Effector memory CD4-positive, alpha-beta T cell (primary cell): ENCODE measurements at regions not wholly inside any gene's neighbourhood (a gene's known extent, or its start where the extent isn't known, plus 50 kb on each side); places are given as distances from the start of the nearest gene placed in this dataset.

Source experiments
- DNase-seq, 3 donors: peaks; one replicate each; pipeline ENCODE4 v3.0.0-alpha.2; 2020
- H3K27ac ChIP-seq: 2 replicates; pipeline ENCODE4 v1.7.0; 2013; ENCODE audit warnings: mild to moderate bottlenecking, low read length, moderate library complexity; ENCODE audit not compliant: insufficient read depth, poor library complexity, severe bottlenecking
- H3K27me3 ChIP-seq: replicated peaks from 2 replicates; pipeline ENCODE4 v1.7.0; 2013; ENCODE audit warnings: mild to moderate bottlenecking, low read length; ENCODE audit not compliant: insufficient read depth, control insufficient read depth, poor library complexity, severe bottlenecking
- H3K36me3 ChIP-seq: 2 replicates; pipeline ENCODE4 v1.7.0; 2013; ENCODE audit warnings: mild to moderate bottlenecking, low read length, moderate library complexity; ENCODE audit not compliant: control insufficient read depth, insufficient read depth
- H3K4me1 ChIP-seq: 2 replicates; pipeline ENCODE4 v1.7.0; 2013; ENCODE audit warnings: low read length, mild to moderate bottlenecking; ENCODE audit not compliant: control insufficient read depth, insufficient read depth, poor library complexity, severe bottlenecking
- H3K4me3 ChIP-seq: 2 replicates; pipeline ENCODE4 v1.7.0; 2013; ENCODE audit warnings: low read length, low read depth, mild to moderate bottlenecking; ENCODE audit not compliant: insufficient read depth, poor library complexity, severe bottlenecking
- H3K9me3 ChIP-seq: 2 replicates; pipeline ENCODE4 v1.7.0; 2013; ENCODE audit warnings: mild to moderate bottlenecking, low read length, moderate library complexity; ENCODE audit not compliant: control insufficient read depth

DNA sequence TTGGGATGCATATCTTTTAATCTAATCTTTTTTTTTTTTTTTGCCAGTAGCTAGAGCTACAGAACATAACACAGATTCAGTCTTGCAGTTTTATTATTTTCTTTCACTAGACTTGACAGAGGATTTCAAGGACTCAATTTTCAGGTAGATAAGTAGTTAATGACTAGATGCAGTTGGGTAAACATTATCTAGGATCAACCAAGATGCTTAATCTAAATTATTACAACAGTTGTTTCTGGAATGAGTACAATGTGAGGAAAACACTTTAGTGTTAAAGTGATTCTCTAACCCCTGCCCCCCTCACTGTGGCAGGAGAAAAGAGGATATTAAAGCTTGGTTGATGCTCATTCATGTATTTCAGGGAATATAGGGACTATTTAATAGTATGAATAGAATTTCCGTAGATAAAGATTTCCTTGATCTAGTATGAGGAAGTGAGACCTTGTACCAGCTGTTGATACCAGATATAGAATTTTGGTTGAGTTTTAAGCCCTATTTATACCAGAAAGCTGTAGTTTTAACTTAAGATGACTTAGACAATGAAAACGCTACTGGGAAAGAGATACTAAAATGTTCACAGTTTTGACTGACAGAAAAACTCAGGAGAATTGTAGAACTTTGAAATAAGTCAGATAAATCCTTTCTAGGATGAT lies 389.0 kb upstream of the C2CD4B start:
- Histone ChIP-seq H3K27me3 (no peaks in the 10 kb centered on the region), H3K4me3 (no peak overlapping the region), H3K36me3 (no peaks in the 10 kb centered on the region), H3K27ac (no peak overlapping the region), H3K4me1 (no peaks in the 10 kb centered on the region), H3K9me3 (no peaks in the 10 kb centered on the region)
- DNase-seq, result no peak

DNA sequence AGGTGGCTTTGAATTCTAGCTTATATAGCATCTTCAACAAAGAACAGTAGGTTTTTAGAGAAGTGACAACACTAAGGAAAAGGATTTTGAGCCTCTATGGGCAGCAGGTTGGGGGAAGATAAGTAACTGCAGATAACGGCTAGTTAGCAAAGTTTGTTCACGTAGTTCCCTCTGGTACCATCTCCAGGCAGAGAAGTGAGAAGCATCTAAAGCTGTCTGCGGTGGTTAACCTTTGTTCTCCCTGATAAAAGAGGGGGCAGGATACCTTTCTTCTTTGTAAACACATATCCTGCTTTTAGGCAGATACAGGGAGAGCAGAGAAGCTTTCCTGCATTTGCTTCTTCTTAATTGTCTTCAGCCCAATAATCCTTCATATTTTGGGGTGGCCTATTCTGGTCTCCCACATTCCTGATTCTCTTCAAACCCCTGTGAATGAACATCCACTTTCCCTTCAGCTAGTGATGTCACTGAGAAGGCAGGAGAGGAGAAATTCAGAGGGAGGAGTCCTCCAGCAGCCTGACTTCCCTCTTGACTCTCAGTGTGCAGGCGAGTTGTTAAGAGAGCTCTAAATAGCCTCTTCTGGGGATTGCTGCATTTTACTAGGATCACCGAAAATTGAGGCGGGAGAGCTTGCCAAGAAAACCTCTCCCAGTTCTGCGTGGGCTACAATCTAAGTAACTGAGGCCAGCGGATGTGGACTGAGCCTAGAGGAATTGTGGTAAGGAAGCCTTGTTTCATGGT lies 393.7 kb upstream of the C2CD4B start:
- H3K36me3 ChIP-seq, result no peaks in the 10 kb centered on the region
- H3K4me3 ChIP-seq, result no peak overlapping the region
- no peak overlapping the region for H3K27ac ChIP-seq
- H3K9me3 ChIP-seq, result no peaks in the 10 kb centered on the region
- H3K27me3 ChIP-seq, result no peaks in the 10 kb centered on the region
- H3K4me1 ChIP-seq, result no peaks in the 10 kb centered on the region
- DNase-seq, result no peak

DNA sequence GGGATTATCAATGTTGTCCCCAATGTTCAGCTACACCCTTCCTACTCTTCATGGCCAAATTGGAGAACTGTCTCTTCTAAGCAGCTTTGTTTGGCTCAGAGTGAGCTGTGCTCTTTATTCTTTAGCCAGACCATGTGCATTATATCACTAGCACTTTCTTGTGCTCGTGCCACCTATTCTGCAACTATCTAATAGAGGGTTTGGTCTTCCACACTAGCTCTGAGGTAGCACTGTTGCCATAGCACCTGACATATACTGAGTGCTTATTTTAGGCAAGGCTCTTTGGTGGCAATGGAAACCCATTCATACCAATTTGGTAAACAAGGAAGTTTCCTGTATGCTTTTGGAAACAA lies 394.3 kb upstream of the C2CD4B start:
- Histone ChIP-seq H3K4me3 (no peak overlapping the region), H3K4me1 (no peaks in the 10 kb centered on the region), H3K36me3 (no peaks in the 10 kb centered on the region), H3K27ac (no peak overlapping the region), H3K27me3 (no peaks in the 10 kb centered on the region), H3K9me3 (no peaks in the 10 kb centered on the region)
- DNase-seq, result no peak

DNA sequence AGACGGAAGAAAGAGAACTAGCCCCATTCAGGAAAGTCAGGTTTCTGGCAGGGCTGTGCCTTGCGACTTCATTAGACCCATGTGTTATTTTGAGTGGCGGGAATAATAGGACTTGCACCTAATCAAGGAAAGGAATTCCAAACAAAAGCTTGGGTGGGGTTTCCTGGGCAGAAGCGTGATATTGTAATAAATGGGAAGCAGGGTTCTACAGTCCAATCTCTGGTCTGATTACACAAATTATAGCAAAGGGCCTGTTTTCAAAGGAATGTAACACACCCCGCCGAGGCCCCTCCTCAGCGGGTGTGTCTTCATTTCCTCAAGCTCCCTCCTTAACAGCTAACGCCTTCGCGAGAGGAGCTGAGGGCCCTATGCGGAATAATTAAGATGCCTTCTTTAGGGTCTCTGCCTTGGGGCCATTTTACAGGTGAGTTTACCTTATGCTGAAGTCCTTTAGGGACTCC lies 396.0 kb upstream of the C2CD4B start:
- no peaks in the 10 kb centered on the region for H3K36me3 ChIP-seq
- H3K27ac ChIP-seq, result no peak overlapping the region
- no peaks in the 10 kb centered on the region for H3K9me3 ChIP-seq
- no peak for DNase-seq
- H3K4me1 ChIP-seq, result no peaks in the 10 kb centered on the region
- no peak overlapping the region for H3K4me3 ChIP-seq
- no peaks in the 10 kb centered on the region for H3K27me3 ChIP-seq

DNA sequence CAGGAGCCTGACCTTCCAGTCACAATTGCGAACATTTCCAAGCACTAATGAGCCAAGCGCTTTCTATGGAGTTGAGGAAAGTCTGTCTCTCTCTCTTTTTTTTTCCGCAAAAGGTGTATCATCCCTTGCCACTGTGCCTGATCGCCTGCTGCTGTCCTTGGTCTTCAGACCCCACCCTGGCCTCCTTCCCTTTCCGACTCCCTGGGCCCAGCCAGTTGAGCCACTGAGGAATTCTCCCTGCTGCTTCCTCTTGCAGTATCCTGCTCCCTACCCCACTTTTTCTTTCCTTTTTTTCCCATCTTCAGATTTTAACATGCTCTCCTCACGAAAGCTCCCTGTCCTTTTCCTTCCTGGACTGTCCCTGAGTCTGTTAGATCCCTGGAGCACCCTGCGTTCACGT lies 396.5 kb upstream of the C2CD4B start:
- H3K4me1 ChIP-seq, result no peaks in the 10 kb centered on the region
- no peak overlapping the region for H3K4me3 ChIP-seq
- H3K27ac ChIP-seq, result no peak overlapping the region
- H3K36me3 ChIP-seq, result no peaks in the 10 kb centered on the region
- no peak for DNase-seq
- no peaks in the 10 kb centered on the region for H3K9me3 ChIP-seq
- H3K27me3 ChIP-seq, result no peaks in the 10 kb centered on the region

DNA sequence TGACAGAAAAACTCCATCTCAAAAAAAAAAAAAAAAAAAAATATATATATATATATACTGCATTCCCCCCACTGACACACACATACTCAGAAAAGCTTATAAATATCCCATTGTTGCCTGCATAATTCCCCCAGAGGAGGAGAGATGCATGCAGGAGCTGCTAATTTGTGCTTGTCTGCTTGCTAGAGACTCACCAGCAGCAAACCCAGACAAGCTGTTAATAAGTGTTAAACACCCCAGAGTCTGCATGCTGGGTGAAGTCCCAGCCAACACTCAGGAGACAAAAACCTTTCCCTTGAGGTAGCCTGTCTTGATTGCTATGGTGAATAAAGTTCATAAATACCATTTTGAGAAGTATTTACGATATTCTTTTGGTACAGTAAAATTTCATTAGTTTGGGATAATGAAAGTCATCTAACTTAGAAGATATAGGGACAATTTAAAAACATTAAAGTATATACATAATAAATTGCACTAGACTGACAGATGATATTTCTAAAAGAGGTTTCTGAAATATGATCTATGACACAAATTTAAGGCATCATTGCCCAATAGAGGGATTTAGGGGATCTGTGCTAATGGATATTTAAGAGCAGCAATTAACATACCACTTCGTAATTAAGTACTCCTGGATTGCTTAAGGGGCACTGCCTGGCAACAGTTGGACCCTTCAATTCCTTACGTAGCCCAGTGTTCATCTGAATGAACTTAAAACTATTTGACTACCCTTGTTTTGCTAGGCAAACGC lies 400.0 kb upstream of the C2CD4B start:
- H3K9me3 ChIP-seq, result no peaks in the 10 kb centered on the region
- H3K27ac ChIP-seq, result no peak overlapping the region
- H3K4me3 ChIP-seq, result no peak overlapping the region
- no peaks in the 10 kb centered on the region for H3K27me3 ChIP-seq
- no peaks in the 10 kb centered on the region for H3K4me1 ChIP-seq
- no peak for DNase-seq
- H3K36me3 ChIP-seq, result no peaks in the 10 kb centered on the region

DNA sequence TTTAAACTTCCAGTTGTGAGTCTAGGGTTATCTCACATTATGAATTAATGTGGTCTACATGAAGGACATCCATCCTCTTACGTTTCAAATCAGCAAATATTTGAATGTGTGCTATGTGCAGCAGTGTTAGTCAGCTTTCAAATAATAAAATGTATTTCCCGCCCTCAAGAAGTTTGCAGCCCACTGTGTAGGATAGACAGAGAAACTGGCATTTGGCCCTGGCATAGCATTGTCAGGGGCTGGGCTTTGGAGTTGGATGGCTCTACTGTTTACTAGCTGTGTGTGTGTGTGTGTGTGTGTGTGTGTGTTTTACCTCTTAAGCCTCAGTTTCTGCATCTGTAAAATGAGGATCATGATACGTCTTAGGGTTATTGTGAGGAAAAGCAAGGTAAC lies 400.5 kb upstream of the C2CD4B start:
- Histone ChIP-seq H3K27ac (no peak overlapping the region), H3K36me3 (no peaks in the 10 kb centered on the region), H3K4me1 (no peaks in the 10 kb centered on the region), H3K4me3 (no peak overlapping the region), H3K27me3 (no peaks in the 10 kb centered on the region), H3K9me3 (no peaks in the 10 kb centered on the region)
- DNase-seq, result no peak

DNA sequence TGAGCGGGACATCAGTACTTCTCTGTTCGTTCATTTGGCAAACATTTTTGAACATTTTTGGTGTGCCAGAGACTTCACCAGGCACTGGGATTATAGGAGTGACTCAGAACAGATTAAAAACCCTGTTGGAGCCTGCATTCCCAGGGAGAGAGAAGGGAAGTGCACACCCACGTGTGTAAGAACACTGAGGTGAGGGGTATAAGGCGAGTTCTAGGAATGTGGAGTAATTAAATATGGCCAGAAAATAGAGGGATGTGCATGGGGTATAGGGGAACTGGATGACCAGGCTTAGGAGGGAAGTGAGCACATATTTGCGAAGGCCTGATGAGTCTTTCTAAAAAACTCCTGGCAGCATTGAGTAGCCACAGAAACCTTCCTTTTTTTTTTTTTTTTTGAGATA lies 401.2 kb upstream of the C2CD4B start:
- no peaks in the 10 kb centered on the region for H3K27me3 ChIP-seq
- no peak overlapping the region for H3K4me3 ChIP-seq
- H3K9me3 ChIP-seq, result no peaks in the 10 kb centered on the region
- H3K27ac ChIP-seq, result no peak overlapping the region
- no peaks in the 10 kb centered on the region for H3K4me1 ChIP-seq
- no peaks in the 10 kb centered on the region for H3K36me3 ChIP-seq
- DNase-seq, result no peak

DNA sequence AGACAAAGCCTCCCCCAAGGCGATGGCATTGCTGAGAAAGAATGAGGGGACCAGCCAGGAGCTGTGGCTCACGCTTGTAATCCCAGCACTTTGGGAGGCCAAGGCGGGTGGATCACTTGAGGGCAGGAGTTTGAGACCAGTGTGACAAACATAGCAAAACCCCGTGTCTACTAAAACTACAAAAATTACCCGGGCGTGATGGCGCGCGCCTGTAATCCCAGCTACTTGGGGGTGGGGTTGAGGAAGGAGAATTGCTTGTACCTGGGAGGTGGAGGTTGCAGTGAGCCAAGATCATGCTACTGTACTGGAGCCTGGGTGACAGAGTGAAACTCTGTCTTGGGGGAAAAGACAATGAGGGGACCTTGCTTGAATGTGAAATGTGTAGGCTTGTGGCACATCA lies 402.4 kb upstream of the C2CD4B start:
- Histone ChIP-seq H3K9me3 (no peaks in the 10 kb centered on the region), H3K36me3 (no peaks in the 10 kb centered on the region), H3K4me3 (no peak overlapping the region), H3K27ac (no peak overlapping the region), H3K4me1 (no peaks in the 10 kb centered on the region), H3K27me3 (no peaks in the 10 kb centered on the region)
- no peak for DNase-seq

DNA sequence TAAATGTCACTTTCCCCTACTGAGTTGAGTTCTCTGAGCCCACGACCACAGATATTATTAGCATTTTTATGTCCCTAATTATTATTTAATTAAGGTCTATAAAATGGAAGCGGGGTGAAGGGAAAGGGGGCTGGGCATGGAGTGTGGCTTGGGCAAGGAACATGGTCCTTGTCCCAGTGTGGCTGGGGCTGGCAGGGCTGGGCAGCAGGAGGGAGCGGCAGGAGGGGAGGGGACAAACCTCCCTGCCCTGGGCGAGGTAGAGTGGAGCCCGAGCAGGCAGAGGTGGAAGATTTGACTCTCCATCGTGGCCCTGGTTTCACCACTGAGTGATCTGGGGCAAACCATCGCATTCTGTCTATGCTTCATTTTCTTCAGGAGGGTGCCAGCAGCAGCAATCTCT lies 402.9 kb upstream of the C2CD4B start:
- H3K27me3 ChIP-seq, result no peaks in the 10 kb centered on the region
- H3K36me3 ChIP-seq, result no peaks in the 10 kb centered on the region
- H3K4me1 ChIP-seq, result no peaks in the 10 kb centered on the region
- H3K4me3 ChIP-seq, result no peak overlapping the region
- DNase-seq, result no peak
- H3K27ac ChIP-seq, result no peak overlapping the region
- H3K9me3 ChIP-seq, result no peaks in the 10 kb centered on the region
